ENCODE measurements at regions not wholly inside any gene's neighbourhood (a gene's known extent, or its start where the extent isn't known, plus 50 kb on each side); places are given as distances from the start of the nearest gene placed in this dataset.

DNA sequence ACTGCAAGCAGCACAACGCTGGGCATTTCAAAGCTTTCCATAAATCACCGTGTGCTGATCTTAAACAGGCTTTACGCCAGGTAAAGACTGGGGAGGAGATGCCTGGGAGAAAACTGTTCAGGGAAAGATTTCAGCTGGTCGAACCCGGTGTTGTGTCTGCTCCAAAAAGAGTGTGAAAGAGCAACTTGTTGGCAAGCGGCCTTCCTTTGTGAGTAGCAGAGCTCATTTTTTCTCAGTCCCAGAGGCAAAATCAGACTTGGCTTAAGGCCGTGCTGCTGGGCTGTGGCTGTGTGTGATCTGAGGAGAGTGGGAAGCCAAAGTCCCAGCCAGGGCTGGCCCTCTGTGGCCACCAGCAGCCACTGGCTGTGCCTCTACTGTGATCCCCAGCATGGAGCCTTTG, 75.7 kb upstream of the E2F8 start:
- 0% methylated on average over 7 of the region's 7 CpGs for WGBS (ENCODE audit: insufficient coverage, low coverage, missing lambda C conversion rate)
- Histone ChIP-seq H3K4me3 (no peak overlapping the region), H3K4me1 (replicated peaks in 1 of 2; ENCODE audit: control insufficient read depth in 2 of 2, insufficient read depth in 2 of 2, low read length in 2 of 2) (no peaks in the 10 kb centered on the region), H3K9me3 (replicated peaks; ENCODE audit: control insufficient read depth, insufficient read depth, low read depth, low read length) (no peaks in the 10 kb centered on the region), H3K27me3 (ENCODE audit: control insufficient read depth in 2 of 2, insufficient read depth in 2 of 2, low read length in 2 of 2) (peaks cover 7 to 23% of the 10 kb centered on the region in 2 experiments; a peak in 3 of 5 replicates), H2AFZ (ENCODE audit: low read depth, low read length) (no peak overlapping the region), H3K27ac (ENCODE audit: extremely low read depth, low read depth, low read length) (no peak overlapping the region), H3K9ac (ENCODE audit: insufficient read depth in 1 of 2, low read depth in 2 of 2, low read length in 2 of 2) (no peak overlapping the region), H4K20me1 (replicated peaks; ENCODE audit: control insufficient read depth, insufficient read depth, low read length) (no peaks in the 10 kb centered on the region), H3K79me2 (ENCODE audit: control insufficient read depth, insufficient read depth, low read length) (no peaks in the 10 kb centered on the region), H3K36me3 (ENCODE audit: control insufficient read depth, insufficient read depth, low read length) (no peaks in the 10 kb centered on the region), H3K4me2 (ENCODE audit: insufficient read depth, low read length) (no peak overlapping the region), H3K9me1 (ENCODE audit: control insufficient read depth, insufficient read depth, low read length) (no peaks in the 10 kb centered on the region)
- ChIA-PET POLR2A (interaction anchor here (1.1 kb wide), 1 partner anchor 31 kb away, joined by 4 read pairs; no protein-coding TSS in a partner anchor), CTCF (ENCODE audit: low intra/inter-chr PET ratio) (no interaction called here)
- no peak for ATAC-seq
- BruUV-seq (replicated peaks): no TSS peak
- FAIRE-seq: no peak
- intact Hi-C loops (cut with micrococcal nuclease): no loop called here
- in situ Hi-C loops (cut with MboI): loop anchor here (5.0 to 25.0 kb wide), 3 partner anchors 228 to 571 kb away; no protein-coding TSS in a partner anchor
- DNase-seq (ENCODE audit: extremely low read depth in 1 of 4, low spot score in 3 of 4): no peak
- TF ChIP-seq CHCHD3 (CRISPR knock-in tag; IDR thresholded peaks at IDR 0.05) (no peak), PCBP2 (IDR thresholded peaks at IDR 0.05; ENCODE audit: low read depth, low read length, poor library complexity, severe bottlenecking) (no peak), ZNF696 (CRISPR knock-in tag; conservative IDR thresholded peaks at IDR 0.05) (no peak), NELFE (IDR thresholded peaks at IDR 0.05; ENCODE audit: insufficient read depth, insufficient read length) (no peak), POLR3G (IDR thresholded peaks at IDR 0.05; ENCODE audit: extremely low read depth, insufficient read length, insufficient replicate concordance) (no peak), KLF10 (CRISPR knock-in tag; IDR thresholded peaks at IDR 0.05) (no peak), KAT8 (IDR thresholded peaks at IDR 0.05; ENCODE audit: low read depth) (no peak), HCFC1 (IDR thresholded peaks at IDR 0.05; ENCODE audit: low read depth, low read length) (no peak), ZNF197 (CRISPR knock-in tag; IDR thresholded peaks at IDR 0.05; ENCODE audit: low read depth) (no peak), NCOA2 (IDR thresholded peaks at IDR 0.05; ENCODE audit: partially characterized antibody in 2 of 2) (no peak), CCNT2 (IDR thresholded peaks at IDR 0.05; ENCODE audit: borderline replicate concordance, extremely low read depth, insufficient read length, low read depth, low read length) (no peak), EGR1 (conservative IDR thresholded peaks at IDR 0.05) (no peak), RFX5 (IDR thresholded peaks at IDR 0.05; ENCODE audit: low read depth, low read length) (no peak), DMBX1 (CRISPR knock-in tag; IDR thresholded peaks at IDR 0.05; ENCODE audit: borderline replicate concordance) (no peak), NBN (IDR thresholded peaks at IDR 0.05; ENCODE audit: low read depth) (no peak)
- TF ChIP-seq, protein P1, sequence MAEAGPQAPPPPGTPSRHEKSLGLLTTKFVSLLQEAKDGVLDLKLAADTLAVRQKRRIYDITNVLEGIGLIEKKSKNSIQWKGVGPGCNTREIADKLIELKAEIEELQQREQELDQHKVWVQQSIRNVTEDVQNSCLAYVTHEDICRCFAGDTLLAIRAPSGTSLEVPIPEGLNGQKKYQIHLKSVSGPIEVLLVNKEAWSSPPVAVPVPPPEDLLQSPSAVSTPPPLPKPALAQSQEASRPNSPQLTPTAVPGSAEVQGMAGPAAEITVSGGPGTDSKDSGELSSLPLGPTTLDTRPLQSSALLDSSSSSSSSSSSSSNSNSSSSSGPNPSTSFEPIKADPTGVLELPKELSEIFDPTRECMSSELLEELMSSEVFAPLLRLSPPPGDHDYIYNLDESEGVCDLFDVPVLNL (CRISPR knock-in tag; IDR thresholded peaks at IDR 0.05; ENCODE audit: low read depth): no peak
- TF ChIP-seq, protein P2, sequence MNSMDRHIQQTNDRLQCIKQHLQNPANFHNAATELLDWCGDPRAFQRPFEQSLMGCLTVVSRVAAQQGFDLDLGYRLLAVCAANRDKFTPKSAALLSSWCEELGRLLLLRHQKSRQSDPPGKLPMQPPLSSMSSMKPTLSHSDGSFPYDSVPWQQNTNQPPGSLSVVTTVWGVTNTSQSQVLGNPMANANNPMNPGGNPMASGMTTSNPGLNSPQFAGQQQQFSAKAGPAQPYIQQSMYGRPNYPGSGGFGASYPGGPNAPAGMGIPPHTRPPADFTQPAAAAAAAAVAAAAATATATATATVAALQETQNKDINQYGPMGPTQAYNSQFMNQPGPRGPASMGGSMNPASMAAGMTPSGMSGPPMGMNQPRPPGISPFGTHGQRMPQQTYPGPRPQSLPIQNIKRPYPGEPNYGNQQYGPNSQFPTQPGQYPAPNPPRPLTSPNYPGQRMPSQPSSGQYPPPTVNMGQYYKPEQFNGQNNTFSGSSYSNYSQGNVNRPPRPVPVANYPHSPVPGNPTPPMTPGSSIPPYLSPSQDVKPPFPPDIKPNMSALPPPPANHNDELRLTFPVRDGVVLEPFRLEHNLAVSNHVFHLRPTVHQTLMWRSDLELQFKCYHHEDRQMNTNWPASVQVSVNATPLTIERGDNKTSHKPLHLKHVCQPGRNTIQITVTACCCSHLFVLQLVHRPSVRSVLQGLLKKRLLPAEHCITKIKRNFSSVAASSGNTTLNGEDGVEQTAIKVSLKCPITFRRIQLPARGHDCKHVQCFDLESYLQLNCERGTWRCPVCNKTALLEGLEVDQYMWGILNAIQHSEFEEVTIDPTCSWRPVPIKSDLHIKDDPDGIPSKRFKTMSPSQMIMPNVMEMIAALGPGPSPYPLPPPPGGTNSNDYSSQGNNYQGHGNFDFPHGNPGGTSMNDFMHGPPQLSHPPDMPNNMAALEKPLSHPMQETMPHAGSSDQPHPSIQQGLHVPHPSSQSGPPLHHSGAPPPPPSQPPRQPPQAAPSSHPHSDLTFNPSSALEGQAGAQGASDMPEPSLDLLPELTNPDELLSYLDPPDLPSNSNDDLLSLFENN (IDR thresholded peaks at IDR 0.05; ENCODE audit: low read depth in 2 of 2, low read length in 2 of 2): no peak
